ENCODE measurements at regions not wholly inside any gene's neighbourhood (a gene's known extent, or its start where the extent isn't known, plus 50 kb on each side); places are given as distances from the start of the nearest gene placed in this dataset.

GRCh38 chr2:75325594-75325993 is 126.3 kb upstream of the TACR1 start:
- BruUV-seq (replicated peaks): no TSS peak
- TF ChIP-seq CTCF (conservative IDR thresholded peaks at IDR 0.05) (no peak), EZH2 (IDR thresholded peaks at IDR 0.05; ENCODE audit: low read depth) (no peak)

GRCh38 chr2:75324861-75325284 is 125.6 kb upstream of the TACR1 start:
- H3K27ac ChIP-seq: no peak overlapping the region
- H3F3A ChIP-seq (ENCODE audit: insufficient read depth, low read depth): no peaks in the 10 kb centered on the region
- no peaks in the 10 kb centered on the region for H4K20me1 ChIP-seq (ENCODE audit: insufficient read depth)
- no peaks in the 10 kb centered on the region for H3K79me2 ChIP-seq (ENCODE audit: low read depth)
- no peak overlapping the region for H3K4me3 ChIP-seq
- H3K9me2 ChIP-seq (ENCODE audit: insufficient read depth): no peaks in the 10 kb centered on the region; the same call in 1 of the 2 replicates
- ChIA-PET POLR2A (ENCODE audit: unreplicated experiment) (interaction anchor here (0.7 kb wide), 1 partner anchor 114 kb away, joined by 3 read pairs; no protein-coding TSS in a partner anchor), CTCF (no interaction called here)
- H3K36me3 ChIP-seq (ENCODE audit: low read depth): no peaks in the 10 kb centered on the region
- intact Hi-C loops (cut with micrococcal nuclease; ENCODE audit: unreplicated experiment): no loop called here
- H3K4me1 ChIP-seq (replicated peaks; ENCODE audit: insufficient read depth): no peaks in the 10 kb centered on the region
- no peaks in the 10 kb centered on the region for H3K27me3 ChIP-seq (ENCODE audit: insufficient read depth, low read depth)
- no peak for DNase-seq
- H2AFZ ChIP-seq: no peak overlapping the region
- H3K4me2 ChIP-seq: no peak overlapping the region
- no TSS peak for BruUV-seq (replicated peaks)
- TF ChIP-seq CTCF (conservative IDR thresholded peaks at IDR 0.05) (no peak), EZH2 (IDR thresholded peaks at IDR 0.05; ENCODE audit: low read depth) (no peak)
- H3K9me3 ChIP-seq (ENCODE audit: insufficient read depth, low read depth): no peaks in the 10 kb centered on the region

More at GRCh38 chr2:75325594-75325993, 126.3 kb upstream of the TACR1 start:
- POLR2A ChIA-PET (ENCODE audit: unreplicated experiment): no interaction called here
- intact Hi-C loops (cut with micrococcal nuclease; ENCODE audit: unreplicated experiment): no loop called here
- Histone ChIP-seq H3K79me2 (ENCODE audit: low read depth) (no peaks in the 10 kb centered on the region), H2AFZ (no peak overlapping the region), H3K27ac (no peak overlapping the region), H4K20me1 (ENCODE audit: insufficient read depth) (no peaks in the 10 kb centered on the region), H3K4me1 (replicated peaks; ENCODE audit: insufficient read depth) (no peaks in the 10 kb centered on the region), H3F3A (ENCODE audit: insufficient read depth, low read depth) (no peaks in the 10 kb centered on the region), H3K4me3 (no peak overlapping the region), H3K4me2 (no peak overlapping the region), H3K9me2 (ENCODE audit: insufficient read depth) (no peaks in the 10 kb centered on the region; the same call in 1 of the 2 replicates), H3K36me3 (ENCODE audit: low read depth) (no peaks in the 10 kb centered on the region), H3K27me3 (ENCODE audit: insufficient read depth, low read depth) (no peaks in the 10 kb centered on the region), H3K9me3 (ENCODE audit: insufficient read depth, low read depth) (no peaks in the 10 kb centered on the region)
- DNase-seq: no peak
- CTCF ChIA-PET: no interaction called here

- intact Hi-C loops (cut with micrococcal nuclease; ENCODE audit: unreplicated experiment): no loop called here
- Histone ChIP-seq H3K4me3 (no peak overlapping the region), H3K79me2 (ENCODE audit: low read depth) (no peaks in the 10 kb centered on the region), H3F3A (ENCODE audit: insufficient read depth, low read depth) (no peaks in the 10 kb centered on the region), H3K9me3 (ENCODE audit: insufficient read depth, low read depth) (no peaks in the 10 kb centered on the region), H2AFZ (no peak overlapping the region), H3K27ac (no peak overlapping the region), H3K4me1 (replicated peaks; ENCODE audit: insufficient read depth) (no peaks in the 10 kb centered on the region), H3K4me2 (no peak overlapping the region), H3K27me3 (ENCODE audit: insufficient read depth, low read depth) (no peaks in the 10 kb centered on the region), H3K36me3 (ENCODE audit: low read depth) (no peaks in the 10 kb centered on the region), H3K9me2 (ENCODE audit: insufficient read depth) (no peaks in the 10 kb centered on the region; the same call in 1 of the 2 replicates), H4K20me1 (ENCODE audit: insufficient read depth) (no peaks in the 10 kb centered on the region)
- DNase-seq: no peak
- BruUV-seq (replicated peaks): no TSS peak
- ChIA-PET POLR2A (ENCODE audit: unreplicated experiment) (no interaction called here), CTCF (no interaction called here)
- TF ChIP-seq EZH2 (IDR thresholded peaks at IDR 0.05; ENCODE audit: low read depth): no peak
- TF ChIP-seq CTCF (conservative IDR thresholded peaks at IDR 0.05): no peak
Measured at GRCh38 chr2:75324141-75324540, 124.8 kb upstream of the TACR1 start.

Measured in PC-9 (cell line).